IPS-18c (cell line): ENCODE measurements at regions not wholly inside any gene's neighbourhood (a gene's known extent, or its start where the extent isn't known, plus 50 kb on each side); places are given as distances from the start of the nearest gene placed in this dataset.

ENCODE experiments used
- H3K4me3 ChIP-seq: 2 replicates; pipeline ENCODE4 v1.7.0; 2013; ENCODE audit warnings: low read depth, mild to moderate bottlenecking, low read length, moderate library complexity; ENCODE audit not compliant: insufficient read depth
- H3K9me3 ChIP-seq: one replicate; pipeline ENCODE4 v1.6.1; 2013; ENCODE audit warnings: mild to moderate bottlenecking, low read length, moderate library complexity; ENCODE audit not compliant: control insufficient read depth, insufficient read depth

DNA sequence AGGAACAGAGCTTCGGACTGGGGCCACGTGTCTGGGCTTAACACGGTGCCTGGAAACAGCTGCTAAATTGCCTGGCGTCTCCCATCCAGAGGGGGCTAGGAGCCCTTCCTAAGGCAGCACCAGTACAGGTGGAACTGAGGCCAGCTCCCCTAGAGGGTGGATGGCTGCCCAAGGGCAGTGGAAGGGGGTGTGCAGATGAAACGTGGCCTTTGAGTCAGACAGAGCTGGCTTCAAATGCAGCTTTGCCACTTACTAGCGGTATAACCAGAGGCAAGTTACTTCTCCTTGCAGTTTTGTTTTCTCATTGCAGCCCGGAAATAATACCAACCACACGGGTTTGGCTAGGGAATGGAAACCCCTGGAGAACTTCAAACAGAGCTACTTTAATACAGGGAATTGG lies 59.3 kb upstream of the SLC24A4 start:
- Histone ChIP-seq H3K9me3 (no peaks in the 10 kb centered on the region), H3K4me3 (no peak overlapping the region)

DNA sequence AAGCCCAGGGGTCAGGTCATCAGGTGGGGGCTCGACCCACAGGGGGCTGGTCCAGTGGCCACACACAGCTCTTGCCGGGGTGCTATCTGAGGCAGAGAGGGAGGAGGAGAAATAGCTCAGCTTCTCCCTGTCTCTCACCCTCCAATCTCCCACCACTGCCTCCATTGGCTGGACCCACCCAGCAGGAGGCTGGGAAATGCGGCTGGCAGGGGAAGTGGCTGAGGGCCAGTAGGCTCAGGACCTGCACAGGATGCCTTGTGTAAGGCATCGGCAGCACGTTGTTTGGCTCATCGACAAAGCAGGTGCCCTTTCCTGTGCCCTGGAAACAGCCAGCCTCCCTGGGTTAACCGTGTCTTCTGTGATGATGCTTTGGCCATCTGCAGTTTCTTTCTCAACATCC lies 58.8 kb upstream of the SLC24A4 start:
- H3K4me3 ChIP-seq: no peak overlapping the region
- H3K9me3 ChIP-seq: no peaks in the 10 kb centered on the region

DNA sequence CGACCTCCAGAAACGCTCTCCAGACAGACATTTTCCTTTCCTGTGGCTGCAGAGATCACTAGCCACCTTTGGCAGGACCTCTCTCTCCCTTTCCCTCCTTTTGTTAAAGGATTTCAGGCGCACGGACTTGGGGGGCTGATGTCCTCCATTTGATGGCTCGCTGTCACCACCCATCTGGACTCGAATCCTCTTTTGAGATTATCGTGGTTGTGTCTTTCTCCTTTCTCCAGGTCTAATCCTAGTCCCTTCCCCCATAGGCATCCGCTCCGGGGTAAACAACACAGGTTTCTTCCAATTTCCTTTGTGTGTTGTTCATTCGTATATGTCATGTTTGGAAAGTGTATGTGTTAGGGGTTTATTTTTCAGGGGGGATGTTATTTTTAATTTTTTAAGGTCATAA lies 56.7 kb upstream of the SLC24A4 start:
- H3K4me3 ChIP-seq: no peak overlapping the region
- H3K9me3 ChIP-seq: no peaks in the 10 kb centered on the region
